Amniotic stem cell (primary cell): ENCODE measurements at regions not wholly inside any gene's neighbourhood (a gene's known extent, or its start where the extent isn't known, plus 50 kb on each side); places are given as distances from the start of the nearest gene placed in this dataset.
"Not testable (repeated sequence)": the region's sequence is repeated elsewhere in the genome, so short reads cannot be mapped to it uniquely, and the experiment has no call there.

ENCODE experiments used
- DNase-seq: peaks from one replicate; lab custom pipeline; 2025; lab: John Stamatoyannopoulos, UW

DNA sequence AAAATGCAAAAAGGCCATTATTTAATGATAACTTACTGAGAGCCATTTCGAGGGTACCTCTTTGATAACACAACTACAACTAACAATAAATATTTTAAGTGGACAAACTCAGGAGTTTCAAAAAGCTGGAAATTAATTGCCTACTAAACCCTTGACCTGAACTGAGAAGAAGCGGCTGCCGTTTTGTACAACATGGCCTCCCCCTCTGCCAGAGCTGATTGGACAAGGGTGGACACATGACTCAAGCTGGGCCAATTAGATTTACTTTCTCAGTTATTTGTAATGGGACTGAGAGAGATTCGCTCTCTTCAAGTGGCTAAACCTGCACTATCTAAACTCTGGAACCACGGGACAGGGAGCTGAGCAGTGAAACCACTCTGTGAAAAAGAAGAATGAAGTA lies 135.9 kb upstream of the SERPINE2 start:
- DNase-seq: no peak

DNA sequence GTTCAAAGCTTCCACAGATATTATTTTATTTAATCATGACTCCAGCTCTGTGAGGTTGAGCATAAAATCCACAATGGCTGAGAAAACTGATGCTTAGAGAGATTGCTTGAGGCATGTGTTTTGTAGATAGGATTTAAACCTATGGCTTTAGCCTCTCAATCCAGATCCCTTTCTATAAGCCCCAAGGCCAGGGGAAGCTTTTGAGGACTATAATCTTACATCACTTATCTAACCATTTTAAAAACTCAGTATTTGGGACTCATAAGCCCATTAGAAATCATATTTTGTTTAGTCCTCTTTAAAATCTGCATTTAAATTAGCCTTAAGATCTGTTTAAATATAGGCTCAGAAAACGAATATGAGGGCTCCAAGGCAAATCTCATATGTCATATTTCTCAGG lies 135.4 kb upstream of the SERPINE2 start:
- DNase-seq: no peak

DNA sequence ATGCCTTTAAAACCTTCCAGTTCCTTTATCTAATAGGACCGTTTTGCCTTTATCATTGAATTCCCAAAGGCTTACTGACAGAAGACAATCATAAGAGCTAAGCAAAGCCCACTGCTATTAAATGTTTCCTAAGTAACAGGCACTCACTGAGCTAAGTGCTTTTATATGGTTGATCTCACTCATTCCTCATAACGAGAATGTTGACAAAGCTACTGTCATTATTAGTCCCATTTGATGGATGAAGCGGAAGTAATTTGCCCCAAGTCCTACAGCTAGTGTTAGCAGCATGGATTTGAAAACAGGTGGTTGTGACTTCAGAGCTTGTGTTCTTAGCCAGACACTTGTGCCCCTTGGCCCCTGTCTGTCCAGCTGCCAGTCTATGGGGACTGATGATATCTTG lies 134.8 kb upstream of the SERPINE2 start:
- DNase-seq: no peak

DNA sequence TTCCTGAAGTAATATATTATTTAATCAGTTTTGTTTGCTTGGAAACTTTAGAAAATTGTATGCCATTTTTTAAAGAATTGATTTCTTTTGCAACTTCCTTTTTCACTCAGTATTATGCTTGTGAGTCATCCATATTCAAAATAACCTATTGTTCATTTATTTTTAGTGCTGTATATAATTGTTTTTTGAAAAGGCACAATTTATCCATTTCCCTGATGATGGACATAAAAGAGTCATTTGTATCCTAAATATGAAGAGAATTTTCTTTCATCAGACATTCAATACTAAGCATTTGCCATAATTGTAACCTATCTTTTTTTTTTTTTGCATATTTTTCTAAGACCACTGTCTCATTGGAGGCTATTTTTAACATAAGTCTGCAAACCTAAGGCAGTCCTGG lies 134.1 kb upstream of the SERPINE2 start:
- DNase-seq: no peak

DNA sequence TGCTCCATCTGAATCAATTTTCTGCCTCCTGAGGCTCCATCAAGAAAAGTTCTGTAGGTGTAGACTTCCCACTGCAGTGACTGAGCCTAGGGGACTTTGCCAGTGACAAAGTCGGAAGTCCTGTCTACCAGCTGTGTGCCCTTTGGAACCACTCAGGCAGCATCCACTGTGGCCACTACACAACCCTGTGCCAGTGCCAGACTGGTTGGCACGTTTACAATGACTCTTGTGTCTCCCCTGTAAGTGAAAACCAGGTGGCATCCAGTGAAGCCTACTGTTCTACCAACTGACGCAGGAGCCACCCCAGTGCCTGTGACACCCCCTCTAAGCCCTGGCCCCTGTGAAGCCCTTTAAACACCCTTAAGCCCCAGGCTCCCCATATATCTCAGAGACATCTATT lies 132.1 kb upstream of the SERPINE2 start:
- DNase-seq: no peak

DNA sequence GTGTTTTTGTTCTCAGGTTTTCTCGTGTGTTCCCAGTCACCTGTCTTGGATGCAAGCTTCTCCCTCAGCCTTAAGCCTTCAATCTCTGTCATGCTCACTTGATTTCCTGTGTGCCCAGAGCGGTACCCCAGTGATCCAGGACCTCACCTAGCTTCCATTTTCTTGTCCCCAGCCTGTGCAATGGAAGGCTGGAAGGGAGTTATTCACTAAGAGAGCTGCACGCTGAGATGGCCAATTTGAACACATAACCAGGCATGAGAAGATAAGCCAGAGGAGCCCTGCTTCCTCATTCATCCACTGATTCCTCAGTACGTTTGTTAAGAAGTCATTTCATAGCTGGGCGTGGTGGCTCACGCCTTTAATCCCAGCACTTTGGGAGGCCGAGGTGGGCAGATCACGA lies 130.8 kb upstream of the SERPINE2 start:
- no peak for DNase-seq

DNA sequence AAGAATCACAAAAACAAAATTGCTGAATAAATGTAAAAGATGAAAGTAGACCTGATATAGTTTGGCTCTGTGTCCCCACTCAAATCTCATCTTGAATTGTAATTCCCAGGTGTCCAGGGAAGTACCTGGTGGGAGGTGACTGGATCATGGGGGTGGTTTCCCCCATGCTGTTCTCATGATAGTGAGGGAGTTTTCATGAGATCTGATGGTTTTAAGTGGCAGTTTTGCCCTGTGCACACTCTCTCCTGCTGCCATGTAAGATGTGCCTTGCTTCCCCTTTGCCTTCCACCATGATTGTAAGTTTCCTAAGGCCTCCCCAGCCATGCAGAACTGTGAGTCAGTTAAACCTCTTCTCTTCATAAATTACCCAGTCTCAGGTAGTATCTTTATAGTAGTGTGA lies 128.7 kb upstream of the SERPINE2 start:
- DNase-seq: not testable (repeated sequence)

DNA sequence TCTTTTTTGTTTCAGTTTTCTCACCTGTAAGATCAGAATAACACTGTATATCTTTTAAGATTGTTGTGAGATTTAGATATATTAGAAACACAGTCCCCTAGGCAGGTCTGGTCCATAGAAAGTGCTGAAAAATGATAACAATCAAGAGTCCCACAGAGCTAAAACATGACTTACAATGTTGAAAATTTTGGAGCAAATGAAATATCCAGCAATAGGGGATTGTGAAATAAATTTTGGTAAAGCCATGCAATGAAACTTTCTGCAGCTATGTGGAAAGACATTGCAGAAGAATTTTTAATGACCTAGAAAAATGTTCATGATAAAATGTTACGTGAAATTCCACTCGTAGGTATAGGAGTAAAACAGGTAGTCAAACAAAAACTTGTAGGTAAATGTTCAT lies 127.6 kb upstream of the SERPINE2 start:
- DNase-seq: no peak

DNA sequence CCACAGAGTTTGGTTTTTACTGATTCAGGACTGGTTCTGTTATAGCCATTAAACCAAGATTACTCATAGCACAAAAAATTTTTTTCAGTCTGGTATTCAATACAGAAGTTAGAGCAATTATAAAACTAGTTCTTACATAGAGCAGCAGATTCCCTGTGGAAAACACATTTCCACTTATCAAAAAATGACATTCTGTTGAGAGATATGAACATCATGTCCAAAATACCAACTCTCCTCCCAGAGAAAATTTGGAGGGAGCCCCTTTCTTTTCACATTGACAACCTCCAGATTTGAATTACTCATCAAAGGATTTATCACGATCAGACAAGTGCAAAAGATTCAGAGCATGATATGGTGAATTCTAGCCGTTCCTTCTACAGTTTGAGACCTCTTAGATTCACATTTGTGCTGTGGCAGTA lies 126.8 kb upstream of the SERPINE2 start:
- no peak for DNase-seq

DNA sequence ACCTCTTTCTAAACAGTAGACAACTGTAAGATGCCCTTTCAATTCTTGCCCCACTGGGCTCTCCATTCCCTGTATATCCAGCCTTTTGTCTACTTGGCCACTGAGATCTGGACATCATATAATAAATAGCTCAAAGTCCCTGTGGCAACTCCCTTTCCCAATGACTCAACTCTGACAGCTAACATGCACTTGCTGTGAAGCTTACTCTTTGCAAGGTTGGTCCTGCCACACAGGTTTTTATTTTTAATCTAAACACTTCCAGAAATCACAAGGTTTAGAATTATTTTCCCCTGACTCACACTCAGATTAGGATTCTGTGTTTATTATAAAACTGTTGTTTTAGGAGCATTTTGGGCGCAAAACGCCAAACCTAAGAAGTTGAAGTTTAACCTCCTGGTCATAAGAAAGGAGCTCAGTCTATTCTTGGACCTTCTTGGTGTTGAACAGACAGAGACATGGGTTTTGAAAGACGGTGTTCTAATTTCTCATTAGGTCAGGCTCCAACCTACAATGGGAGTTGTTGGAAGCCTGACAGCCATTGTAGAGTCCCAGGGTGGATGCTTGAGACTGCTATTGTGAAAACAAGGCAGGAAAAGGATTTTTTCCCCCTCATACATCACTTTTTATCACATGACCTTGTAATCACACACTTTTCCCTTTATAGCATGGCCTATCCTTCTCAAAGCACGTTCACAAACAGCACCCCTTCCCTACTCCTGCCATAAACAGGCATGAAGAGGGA lies 124.7 kb upstream of the SERPINE2 start:
- DNase-seq: no peak

DNA sequence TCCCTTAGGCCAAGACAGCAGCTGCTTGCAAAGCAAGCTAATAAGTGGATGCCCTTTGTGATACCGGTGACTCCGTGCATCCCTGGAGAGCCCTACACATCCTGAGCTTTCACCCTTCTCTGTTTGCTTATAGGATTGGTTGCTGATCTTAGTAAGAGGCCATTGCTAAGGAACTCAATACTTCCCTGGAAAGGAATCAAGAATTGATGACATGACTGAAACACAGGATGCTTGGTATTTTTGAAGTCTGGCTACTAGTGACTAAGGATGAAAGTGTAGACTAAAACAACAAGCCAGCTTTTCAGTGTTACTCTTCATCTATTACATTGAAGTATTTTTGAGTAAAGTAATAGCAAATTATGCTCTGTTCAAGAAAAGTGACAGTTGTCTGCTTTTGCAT lies 123.0 kb upstream of the SERPINE2 start:
- peak; percentile 19 for DNase-seq

DNA sequence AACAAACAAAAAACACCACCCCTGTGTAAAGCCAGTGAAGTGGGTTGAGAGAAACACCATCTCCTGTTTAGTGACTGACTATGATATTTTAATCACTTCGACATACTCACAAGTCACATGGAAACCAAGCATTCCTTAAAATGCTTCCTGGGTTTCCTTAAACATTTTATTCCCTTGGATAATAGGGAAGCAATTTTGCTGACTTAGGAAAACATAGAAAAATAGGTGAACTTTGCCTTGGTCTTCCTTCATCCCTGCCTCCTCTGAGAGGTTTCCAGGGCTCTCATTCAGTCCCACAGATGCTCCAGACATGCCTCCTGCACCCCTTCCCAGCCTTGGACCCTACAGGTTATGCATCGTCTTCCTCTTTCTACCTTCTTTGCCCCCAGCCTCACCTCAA lies 122.6 kb upstream of the SERPINE2 start:
- no peak for DNase-seq

DNA sequence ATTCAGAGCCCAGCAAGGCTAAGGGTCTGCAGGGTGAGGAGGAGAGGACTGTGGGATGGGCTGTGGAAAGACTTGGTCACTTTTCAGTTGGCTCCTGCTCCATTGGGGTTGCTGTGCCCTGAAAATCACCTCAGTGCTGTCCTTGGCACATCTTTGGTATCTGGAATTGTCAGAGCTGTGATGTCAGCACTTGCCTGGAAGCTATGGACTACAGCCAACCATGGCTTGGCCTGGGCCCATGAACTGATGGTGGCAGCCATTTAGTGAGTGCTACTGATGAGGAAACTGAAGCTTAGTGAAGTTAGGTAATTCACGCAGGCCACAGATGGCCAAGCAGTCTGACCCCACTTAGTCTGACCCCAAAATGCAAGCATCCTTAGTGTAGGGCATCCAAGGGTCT lies 121.8 kb upstream of the SERPINE2 start:
- DNase-seq: no peak

DNA sequence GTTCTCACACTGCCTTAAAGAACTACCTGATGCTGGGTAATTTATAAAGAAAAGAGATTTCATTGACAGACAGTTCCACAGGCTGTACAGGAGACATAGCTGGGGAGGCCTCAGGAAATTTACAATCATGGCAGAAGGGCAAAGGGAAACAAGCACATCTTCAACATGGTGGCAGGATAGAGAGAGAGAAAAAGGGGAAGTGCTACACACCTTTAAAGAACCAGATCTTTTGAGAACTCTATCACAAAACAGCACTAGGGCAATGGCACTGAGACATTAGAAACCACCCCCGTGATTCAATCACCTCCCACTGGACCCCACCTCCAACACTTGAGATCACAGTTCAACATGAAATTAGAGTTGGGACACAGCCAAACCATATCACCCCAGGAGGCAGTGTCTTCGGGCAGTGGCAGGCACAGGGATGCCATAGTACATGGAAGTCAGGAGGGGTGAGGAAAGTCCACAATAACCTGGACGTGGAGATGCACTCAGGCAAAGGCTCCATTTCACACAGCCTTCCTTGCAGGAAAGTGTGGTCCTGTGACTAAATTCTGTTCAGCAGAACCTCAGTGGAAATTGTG lies 120.4 kb upstream of the SERPINE2 start:
- DNase-seq: no peak

DNA sequence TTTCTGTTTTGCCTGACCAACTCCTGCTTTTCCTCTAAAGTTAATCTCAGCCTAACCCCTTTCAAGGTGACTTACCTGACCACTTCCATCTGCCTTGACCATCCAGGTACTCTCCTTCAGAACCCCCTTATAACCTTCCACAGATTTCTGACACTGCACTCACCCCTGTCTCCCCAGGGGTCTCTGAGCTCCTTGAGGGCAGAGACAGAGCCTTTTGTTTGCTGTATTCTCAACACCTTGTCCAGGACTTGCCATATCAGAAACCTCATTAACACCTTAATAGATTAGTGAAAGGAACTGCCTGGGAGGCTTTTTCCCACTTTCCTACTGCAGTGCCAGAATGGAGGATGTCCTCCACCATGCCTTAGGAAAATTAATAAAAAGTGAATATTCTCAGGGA lies 119.7 kb upstream of the SERPINE2 start:
- DNase-seq: no peak

DNA sequence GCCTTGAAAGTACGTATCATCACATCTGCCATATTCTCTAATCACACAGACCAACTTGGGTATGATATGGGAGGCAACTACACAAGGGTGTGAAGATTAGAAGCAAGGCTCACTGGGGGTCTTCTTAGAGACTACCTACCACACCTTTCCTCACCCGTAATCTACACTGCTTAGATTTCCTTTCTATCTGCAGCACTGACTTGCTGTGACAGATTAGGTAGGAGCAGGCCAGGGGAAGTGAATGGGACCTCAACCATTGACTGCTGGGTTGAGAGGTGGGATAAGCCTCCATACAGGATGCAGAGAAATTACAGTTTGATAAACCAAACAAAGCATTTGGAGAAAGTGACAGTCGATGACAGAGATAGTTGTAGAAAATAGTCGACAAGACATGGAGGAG lies 119.0 kb upstream of the SERPINE2 start:
- DNase-seq: no peak

DNA sequence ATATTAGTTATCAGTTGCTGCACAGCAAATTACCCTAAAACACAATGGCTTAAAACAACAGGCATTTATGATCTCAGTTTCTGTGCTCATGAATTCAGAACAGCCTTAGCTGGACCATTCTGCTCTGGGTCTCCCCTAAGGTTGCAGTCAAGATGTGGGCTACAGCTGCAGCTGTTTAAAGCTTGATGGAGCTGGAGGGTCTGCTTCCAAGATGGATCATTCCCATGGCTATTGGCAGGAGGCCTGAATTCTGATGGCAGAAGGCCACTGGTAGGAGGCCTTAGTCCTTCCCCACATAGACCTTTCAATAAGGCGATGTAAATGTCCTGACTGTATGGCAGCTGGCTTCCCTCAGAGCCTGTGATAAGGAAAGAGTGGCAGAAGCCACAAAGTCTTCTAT lies 118.6 kb upstream of the SERPINE2 start:
- no peak for DNase-seq

DNA sequence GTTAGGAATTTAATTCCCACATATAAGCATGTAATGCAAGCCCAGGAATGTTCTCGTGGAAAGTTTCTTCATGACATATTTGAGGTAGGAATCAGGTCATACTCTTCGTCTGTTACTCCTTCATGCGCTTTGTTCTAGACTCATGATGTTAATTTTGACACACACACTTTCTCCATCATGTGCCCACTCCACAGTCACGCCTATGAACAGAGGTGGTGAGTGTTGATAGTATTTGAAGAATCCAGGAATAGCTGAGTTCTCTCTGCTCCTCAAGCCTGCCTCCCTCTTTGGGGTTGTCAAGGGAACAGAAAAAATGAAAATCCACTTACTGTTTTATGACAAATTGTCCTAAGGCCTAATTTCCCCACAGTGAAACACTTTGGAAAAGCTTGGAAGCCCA lies 117.3 kb upstream of the SERPINE2 start:
- DNase-seq: no peak

DNA sequence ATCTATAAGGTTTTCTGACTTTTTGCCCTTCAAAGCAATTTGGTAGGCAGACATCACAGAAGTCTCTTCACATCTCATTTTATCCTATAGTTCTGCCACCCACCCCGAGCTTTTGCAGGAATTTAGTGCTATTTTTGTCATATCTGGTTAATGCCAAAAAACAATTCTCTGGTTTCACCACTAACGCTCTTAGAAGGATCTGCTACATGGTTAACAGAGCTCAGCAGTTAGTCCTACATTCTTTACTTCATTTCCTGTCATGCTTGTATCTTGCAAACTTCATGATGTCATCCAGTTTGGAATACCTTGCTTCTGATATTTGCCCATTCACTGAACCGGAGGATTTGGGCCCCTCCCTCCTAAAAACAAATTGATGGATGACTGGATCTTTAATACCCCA lies 116.8 kb upstream of the SERPINE2 start:
- DNase-seq: no peak

DNA sequence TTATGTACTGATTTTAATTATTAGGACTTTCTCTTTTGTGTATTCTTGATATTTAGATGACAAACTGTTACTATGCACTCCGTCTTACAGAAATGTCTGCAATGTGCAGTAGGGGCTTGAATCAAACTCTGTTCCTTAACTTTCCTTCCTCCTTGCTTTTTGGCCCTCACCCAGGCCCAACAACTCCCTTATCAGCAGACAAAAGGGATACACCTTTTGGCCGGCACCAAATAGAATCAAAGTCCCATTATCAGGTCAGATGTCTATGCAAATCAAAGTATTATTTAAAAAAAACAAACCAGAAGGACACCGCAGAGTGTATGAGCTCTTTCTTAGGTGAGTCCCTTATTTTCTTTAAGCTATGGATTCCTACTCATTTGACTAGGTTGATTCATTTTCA lies 116.3 kb upstream of the SERPINE2 start:
- DNase-seq: no peak

DNA sequence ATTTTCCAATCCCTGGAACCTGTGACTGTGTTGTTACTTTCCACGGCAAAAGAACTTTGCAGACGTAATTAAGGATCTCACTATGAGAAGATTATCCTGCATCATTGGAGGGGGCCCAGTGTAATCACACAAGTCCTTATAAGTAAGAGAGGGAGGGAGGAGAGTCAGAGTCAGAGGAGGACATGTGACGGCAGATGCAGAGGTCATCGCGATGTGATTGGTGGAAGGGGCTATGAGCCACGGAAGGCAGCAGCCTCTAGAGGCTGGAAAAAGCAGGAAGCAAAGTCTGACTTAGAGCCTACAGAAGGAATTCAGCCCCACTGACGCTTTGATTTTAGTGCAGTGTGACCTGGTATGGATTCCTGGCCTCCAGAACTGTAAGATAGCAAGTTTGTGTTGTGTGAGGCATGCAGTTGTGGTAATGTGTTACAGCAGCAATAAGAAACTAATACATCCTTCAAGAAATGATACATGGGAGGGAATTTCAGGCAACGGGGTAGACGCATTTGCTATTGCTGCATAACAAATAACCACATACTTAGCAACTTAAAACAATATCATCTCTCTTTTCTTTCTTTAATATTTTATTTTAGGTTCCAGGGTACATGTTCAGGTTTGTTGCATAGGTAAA lies 112.7 kb upstream of the SERPINE2 start:
- no peak for DNase-seq

DNA sequence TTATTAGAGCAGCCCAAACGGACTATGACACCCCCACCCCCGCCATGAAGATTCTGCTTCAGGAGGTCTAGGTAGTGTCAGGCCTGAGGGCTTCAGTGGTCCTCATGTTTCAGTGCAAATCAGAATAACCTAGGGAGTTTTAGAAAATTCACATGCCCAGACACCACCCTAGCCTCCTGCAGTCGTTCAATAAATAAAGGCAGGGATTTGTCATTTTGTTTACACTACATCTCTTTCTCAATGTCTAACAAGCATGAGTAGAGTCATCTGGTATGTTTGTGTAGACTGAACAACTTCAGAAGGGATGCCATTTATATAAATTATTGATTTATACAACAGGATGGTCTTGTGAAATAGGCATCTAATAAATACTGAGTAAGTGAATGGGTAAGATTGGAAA lies 112.1 kb upstream of the SERPINE2 start:
- DNase-seq: no peak

DNA sequence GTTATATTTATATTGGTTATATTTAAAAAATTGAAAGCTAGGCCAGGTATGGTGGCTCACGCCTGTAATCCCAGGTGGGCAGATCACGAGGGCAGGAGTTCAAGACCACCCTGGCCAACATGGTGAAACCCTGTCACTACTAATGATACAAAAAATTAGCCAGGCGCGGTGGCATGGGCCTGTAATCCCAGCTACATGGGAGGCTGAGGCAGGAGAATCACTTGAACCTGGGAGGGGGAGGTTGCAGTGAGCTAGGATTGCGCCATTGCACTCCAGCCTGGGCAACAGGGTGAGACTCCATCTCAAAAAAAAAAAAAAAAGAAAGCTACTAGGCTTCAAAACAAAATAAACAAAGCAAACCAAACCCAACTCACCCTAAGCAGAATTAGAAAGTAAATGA lies 109.0 kb upstream of the SERPINE2 start:
- DNase-seq: not testable (repeated sequence)

DNA sequence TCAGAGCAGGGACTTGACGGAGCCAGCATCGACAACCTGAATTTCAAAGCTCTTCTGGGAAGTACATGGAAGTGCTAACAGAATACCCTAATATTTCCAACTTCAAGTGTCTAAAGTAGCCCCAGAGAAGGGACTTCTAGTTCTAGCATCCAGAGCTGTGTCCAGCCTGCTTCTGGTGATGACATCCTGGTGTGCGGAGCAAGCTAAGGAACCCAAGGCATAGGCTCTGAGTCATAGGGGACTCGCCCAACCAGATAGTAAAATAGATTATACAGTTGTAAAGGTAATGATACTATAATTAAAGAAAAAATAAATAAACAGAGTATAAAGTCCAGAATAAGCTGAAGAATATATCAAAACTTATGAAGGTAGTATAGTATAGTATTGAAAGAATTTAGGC lies 108.1 kb upstream of the SERPINE2 start:
- no peak for DNase-seq
